Immature natural killer cell (primary cell): ENCODE measurements at regions not wholly inside any gene's neighbourhood (a gene's known extent, or its start where the extent isn't known, plus 50 kb on each side); places are given as distances from the start of the nearest gene placed in this dataset.

Experiments
- DNase-seq, 3 donors: peaks; one replicate each; pipeline ENCODE4 v3.0.0; 2022; ENCODE audit warnings: mixed read lengths in 1 of 3
- H3K27ac Mint-ChIP-seq, 6 donors: one replicate each; pipeline ENCODE4 v1.8.0; 2020; ENCODE audit warnings: mixed read lengths in 6 of 6, mild to moderate bottlenecking in 5 of 6, inconsistent platforms in 4 of 6, moderate library complexity in 3 of 6
- H3K27me3 Mint-ChIP-seq, 3 donors: one replicate each; pipeline ENCODE4 v1.8.0; 2020 to 2021; ENCODE audit warnings: low read depth in 3 of 3, mild to moderate bottlenecking in 3 of 3, mixed read lengths in 3 of 3, moderate library complexity in 3 of 3, inconsistent platforms in 1 of 3
- H3K36me3 Mint-ChIP-seq, 3 donors: one replicate each; pipeline ENCODE4 v1.8.0; 2020; ENCODE audit warnings: mixed read lengths in 3 of 3, inconsistent platforms in 2 of 3, mild to moderate bottlenecking in 2 of 3
- H3K4me1 Mint-ChIP-seq, 2 donors: one replicate each; pipeline ENCODE4 v1.8.0; 2020; ENCODE audit warnings: inconsistent platforms in 2 of 2, mild to moderate bottlenecking in 2 of 2, mixed read lengths in 2 of 2, moderate library complexity in 1 of 2
- H3K4me3 Mint-ChIP-seq, 5 donors: one replicate each; pipeline ENCODE4 v1.8.0; 2020; ENCODE audit warnings: mild to moderate bottlenecking in 5 of 5, mixed read lengths in 5 of 5, inconsistent platforms in 3 of 5, moderate library complexity in 3 of 5
- H3K9me3 Mint-ChIP-seq, 6 donors: one replicate each; pipeline ENCODE4 v1.8.0; 2020; ENCODE audit warnings: mild to moderate bottlenecking in 6 of 6, mixed read lengths in 6 of 6, inconsistent platforms in 4 of 6, moderate library complexity in 3 of 6

GRCh38 chr4:157779081-157779480 is 393.7 kb downstream of the GASK1B start:
- no peaks in the 10 kb centered on the region for H3K27me3 Mint-ChIP-seq
- H3K9me3 Mint-ChIP-seq = peaks cover 3 to 36% (median 10%) of the 10 kb centered on the region in 6 donors
- no peak overlapping the region for H3K27ac Mint-ChIP-seq
- DNase-seq = no peak
- H3K4me3 Mint-ChIP-seq = no peak overlapping the region
- H3K36me3 Mint-ChIP-seq = no peaks in the 10 kb centered on the region
- H3K4me1 Mint-ChIP-seq = no peaks in the 10 kb centered on the region

GRCh38 chr4:157776930-157777528 is 395.8 kb downstream of the GASK1B start:
- peaks cover 7 to 43% (median 11%) of the 10 kb centered on the region in 6 donors for H3K9me3 Mint-ChIP-seq
- peaks cover 0 to under 1% (median 0%) of the 10 kb centered on the region in 3 donors for H3K27me3 Mint-ChIP-seq
- no peak overlapping the region for H3K4me3 Mint-ChIP-seq
- H3K27ac Mint-ChIP-seq = no peak overlapping the region
- no peak for DNase-seq
- H3K4me1 Mint-ChIP-seq = no peaks in the 10 kb centered on the region
- no peaks in the 10 kb centered on the region for H3K36me3 Mint-ChIP-seq

- Mint-ChIP-seq H3K36me3 (no peaks in the 10 kb centered on the region), H3K27me3 (peaks cover 0 to 1% (median 0%) of the 10 kb centered on the region in 3 donors), H3K4me3 (no peak overlapping the region), H3K4me1 (no peaks in the 10 kb centered on the region), H3K9me3 (peaks cover 3 to 34% (median 8%) of the 10 kb centered on the region in 6 donors), H3K27ac (no peak overlapping the region)
- no peak for DNase-seq
These were observed 396.9 kb downstream of the GASK1B start for GRCh38 chr4:157775971-157776370.

GRCh38 chr4:157772907-157773306 is 399.9 kb downstream of the GASK1B start:
- no peak overlapping the region for H3K4me3 Mint-ChIP-seq
- H3K36me3 Mint-ChIP-seq = no peaks in the 10 kb centered on the region
- H3K27me3 Mint-ChIP-seq = peaks cover 0 to 1% (median 0%) of the 10 kb centered on the region in 3 donors
- H3K27ac Mint-ChIP-seq = no peak overlapping the region
- DNase-seq = no peak
- no peaks in the 10 kb centered on the region for H3K4me1 Mint-ChIP-seq
- H3K9me3 Mint-ChIP-seq = peaks cover 3 to 23% (median 6%) of the 10 kb centered on the region in 6 donors

GRCh38 chr4:157768419-157768818 is 404.4 kb downstream of the GASK1B start:
- no peak for DNase-seq
- no peak overlapping the region for H3K27ac Mint-ChIP-seq
- no peaks in the 10 kb centered on the region for H3K4me1 Mint-ChIP-seq
- H3K4me3 Mint-ChIP-seq = no peak overlapping the region
- H3K27me3 Mint-ChIP-seq = peaks cover 0 to 1% (median 0%) of the 10 kb centered on the region in 3 donors
- no peaks in the 10 kb centered on the region for H3K36me3 Mint-ChIP-seq
- peaks cover 3 to 24% (median 7%) of the 10 kb centered on the region in 6 donors for H3K9me3 Mint-ChIP-seq

- DNase-seq = no peak
- no peaks in the 10 kb centered on the region for H3K27me3 Mint-ChIP-seq
- no peak overlapping the region for H3K4me3 Mint-ChIP-seq
- peaks cover 10 to 46% (median 18%) of the 10 kb centered on the region in 6 donors for H3K9me3 Mint-ChIP-seq
- H3K4me1 Mint-ChIP-seq = no peaks in the 10 kb centered on the region
- no peaks in the 10 kb centered on the region for H3K36me3 Mint-ChIP-seq
- H3K27ac Mint-ChIP-seq = no peak overlapping the region
These were observed 409.3 kb downstream of the GASK1B start for GRCh38 chr4:157763490-157763889.

GRCh38 chr4:157754410-157754809 is 418.4 kb downstream of the GASK1B start:
- DNase-seq = no peak
- H3K9me3 Mint-ChIP-seq = peaks cover 9 to 47% (median 24%) of the 10 kb centered on the region in 6 donors
- H3K4me3 Mint-ChIP-seq = no peak overlapping the region
- no peak overlapping the region for H3K27ac Mint-ChIP-seq
- H3K36me3 Mint-ChIP-seq = no peaks in the 10 kb centered on the region
- no peaks in the 10 kb centered on the region for H3K4me1 Mint-ChIP-seq
- peaks cover 0 to 1% (median 0%) of the 10 kb centered on the region in 3 donors for H3K27me3 Mint-ChIP-seq

- H3K4me1 Mint-ChIP-seq = no peaks in the 10 kb centered on the region
- H3K9me3 Mint-ChIP-seq = peaks cover 6 to 41% (median 13%) of the 10 kb centered on the region in 6 donors
- no peak overlapping the region for H3K27ac Mint-ChIP-seq
- no peak for DNase-seq
- no peak overlapping the region for H3K4me3 Mint-ChIP-seq
- H3K27me3 Mint-ChIP-seq = peaks cover 0 to 1% (median 0%) of the 10 kb centered on the region in 3 donors
- no peaks in the 10 kb centered on the region for H3K36me3 Mint-ChIP-seq
These were observed 421.2 kb downstream of the GASK1B start for GRCh38 chr4:157751631-157752030.

GRCh38 chr4:157741642-157742041 is 431.2 kb downstream of the GASK1B start:
- Mint-ChIP-seq H3K36me3 (no peaks in the 10 kb centered on the region), H3K9me3 (peaks cover 1 to 37% (median 13%) of the 10 kb centered on the region in 6 donors), H3K4me3 (no peak overlapping the region), H3K27me3 (no peaks in the 10 kb centered on the region), H3K4me1 (no peaks in the 10 kb centered on the region), H3K27ac (no peak overlapping the region)
- DNase-seq = no peak

GRCh38 chr4:157739242-157739641 is 433.6 kb downstream of the GASK1B start:
- Mint-ChIP-seq H3K27me3 (no peaks in the 10 kb centered on the region), H3K9me3 (peaks cover 0 to 29% (median 10%) of the 10 kb centered on the region in 6 donors), H3K4me3 (no peak overlapping the region), H3K36me3 (no peaks in the 10 kb centered on the region), H3K27ac (no peak overlapping the region), H3K4me1 (no peaks in the 10 kb centered on the region)
- no peak for DNase-seq

GRCh38 chr4:157728215-157728614 is 444.6 kb downstream of the GASK1B start:
- Mint-ChIP-seq H3K4me3 (no peak overlapping the region), H3K27ac (no peak overlapping the region)
- no peak for DNase-seq

GRCh38 chr4:157727163-157727562 is 445.7 kb downstream of the GASK1B start:
- Mint-ChIP-seq H3K27me3 (peaks cover 0 to 2% (median 0%) of the 10 kb centered on the region in 3 donors), H3K27ac (no peak overlapping the region), H3K4me1 (no peaks in the 10 kb centered on the region), H3K36me3 (peaks cover 0 to 4% (median 0%) of the 10 kb centered on the region in 3 donors), H3K9me3 (peaks cover 1 to 44% (median 26%) of the 10 kb centered on the region in 6 donors), H3K4me3 (no peak overlapping the region)
- DNase-seq = no peak

More at GRCh38 chr4:157728215-157728614, 444.6 kb downstream of the GASK1B start:
- Mint-ChIP-seq H3K9me3 (peaks cover 3 to 48% (median 22%) of the 10 kb centered on the region in 6 donors), H3K27me3 (no peaks in the 10 kb centered on the region), H3K36me3 (peaks cover 0 to 1% (median 0%) of the 10 kb centered on the region in 3 donors), H3K4me1 (no peaks in the 10 kb centered on the region)

GRCh38 chr4:157722146-157722545 is 450.7 kb downstream of the GASK1B start:
- H3K27ac Mint-ChIP-seq = no peak overlapping the region
- H3K4me1 Mint-ChIP-seq = no peaks in the 10 kb centered on the region
- peaks cover 4 to 43% (median 27%) of the 10 kb centered on the region in 6 donors for H3K9me3 Mint-ChIP-seq

GRCh38 chr4:157713342-157713741 is 459.5 kb downstream of the GASK1B start:
- Mint-ChIP-seq H3K27ac (no peak overlapping the region), H3K36me3 (no peaks in the 10 kb centered on the region), H3K4me1 (no peaks in the 10 kb centered on the region), H3K4me3 (no peak overlapping the region), H3K9me3 (peaks cover 3 to 25% (median 8%) of the 10 kb centered on the region in 6 donors), H3K27me3 (no peaks in the 10 kb centered on the region)
- no peak for DNase-seq

More at GRCh38 chr4:157722146-157722545, 450.7 kb downstream of the GASK1B start:
- Mint-ChIP-seq H3K4me3 (no peak overlapping the region), H3K27me3 (peaks cover 0 to 2% (median 0%) of the 10 kb centered on the region in 3 donors), H3K36me3 (peaks cover 0 to 4% (median 0%) of the 10 kb centered on the region in 3 donors)
- no peak for DNase-seq

- Mint-ChIP-seq H3K36me3 (no peaks in the 10 kb centered on the region), H3K4me1 (no peaks in the 10 kb centered on the region), H3K4me3 (no peak overlapping the region), H3K27ac (no peak overlapping the region), H3K27me3 (no peaks in the 10 kb centered on the region), H3K9me3 (peaks cover 4 to 27% (median 7%) of the 10 kb centered on the region in 6 donors)
- DNase-seq = no peak
These were observed 466.7 kb downstream of the GASK1B start for GRCh38 chr4:157706155-157706554.
